ENCODE measurements at regions not wholly inside any gene's neighbourhood (a gene's known extent, or its start where the extent isn't known, plus 50 kb on each side); places are given as distances from the start of the nearest gene placed in this dataset.

DNA sequence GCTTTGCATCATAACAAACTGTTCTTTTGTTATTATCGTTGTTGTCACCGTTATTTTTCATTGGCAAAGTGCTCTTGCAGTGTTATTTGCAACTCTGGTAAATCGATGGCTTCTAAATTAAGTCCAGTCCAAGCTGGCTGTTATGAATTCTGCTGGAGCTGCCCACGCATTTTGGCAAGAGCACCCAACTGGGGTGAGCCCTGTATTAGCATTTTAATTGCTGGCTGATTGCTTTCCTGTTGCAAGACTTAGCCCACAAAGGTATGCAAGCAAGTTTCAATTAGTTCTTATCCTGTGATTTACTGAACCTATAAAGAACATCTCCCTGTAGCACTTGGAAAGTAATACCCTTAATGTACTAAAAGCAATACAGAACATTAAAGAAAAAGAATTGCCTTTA is 226.8 kb downstream of the ACTR3B start:
- TF ChIP-seq, protein P1, sequence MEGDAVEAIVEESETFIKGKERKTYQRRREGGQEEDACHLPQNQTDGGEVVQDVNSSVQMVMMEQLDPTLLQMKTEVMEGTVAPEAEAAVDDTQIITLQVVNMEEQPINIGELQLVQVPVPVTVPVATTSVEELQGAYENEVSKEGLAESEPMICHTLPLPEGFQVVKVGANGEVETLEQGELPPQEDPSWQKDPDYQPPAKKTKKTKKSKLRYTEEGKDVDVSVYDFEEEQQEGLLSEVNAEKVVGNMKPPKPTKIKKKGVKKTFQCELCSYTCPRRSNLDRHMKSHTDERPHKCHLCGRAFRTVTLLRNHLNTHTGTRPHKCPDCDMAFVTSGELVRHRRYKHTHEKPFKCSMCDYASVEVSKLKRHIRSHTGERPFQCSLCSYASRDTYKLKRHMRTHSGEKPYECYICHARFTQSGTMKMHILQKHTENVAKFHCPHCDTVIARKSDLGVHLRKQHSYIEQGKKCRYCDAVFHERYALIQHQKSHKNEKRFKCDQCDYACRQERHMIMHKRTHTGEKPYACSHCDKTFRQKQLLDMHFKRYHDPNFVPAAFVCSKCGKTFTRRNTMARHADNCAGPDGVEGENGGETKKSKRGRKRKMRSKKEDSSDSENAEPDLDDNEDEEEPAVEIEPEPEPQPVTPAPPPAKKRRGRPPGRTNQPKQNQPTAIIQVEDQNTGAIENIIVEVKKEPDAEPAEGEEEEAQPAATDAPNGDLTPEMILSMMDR (IDR thresholded peaks at IDR 0.05), result no peak
- TF ChIP-seq EP300 (IDR thresholded peaks at IDR 0.05) (no peak), POLR2A (IDR thresholded peaks at IDR 0.05) (no peak)
